ENCODE measurements at regions not wholly inside any gene's neighbourhood (a gene's known extent, or its start where the extent isn't known, plus 50 kb on each side); places are given as distances from the start of the nearest gene placed in this dataset.

- TF ChIP-seq CTCF (IDR thresholded peaks at IDR 0.05) = no peak
- TF ChIP-seq POLR2A (IDR thresholded peaks at IDR 0.05) = no peak
These were observed 74.1 kb upstream of the GLI2 start for GRCh38 chr2:120661551-120661950.
